ENCODE measurements at regions not wholly inside any gene's neighbourhood (a gene's known extent, or its start where the extent isn't known, plus 50 kb on each side); places are given as distances from the start of the nearest gene placed in this dataset.

GRCh38 chr18:1778496-1779178 lies 792.7 kb downstream of the METTL4 start:
- no peak overlapping the region for H3K9ac ChIP-seq (ENCODE audit: low read depth in 1 of 2, low read length in 2 of 2)
- DNase-seq (ENCODE audit: low spot score) = no peak
- no peaks in the 10 kb centered on the region for H3K36me3 ChIP-seq (ENCODE audit: control insufficient read depth in 4 of 4, insufficient read depth in 3 of 4, low read depth in 1 of 4, low read length in 3 of 4)
- no peaks in the 10 kb centered on the region for H3K9me3 ChIP-seq (ENCODE audit: control insufficient read depth in 4 of 4, low read length in 3 of 4)
- no peak overlapping the region for H3K27ac ChIP-seq (ENCODE audit: low read depth in 1 of 2, low read length in 2 of 2)
- H3K4me3 ChIP-seq (ENCODE audit: low read depth in 1 of 3, low read length in 3 of 3) = no peak overlapping the region
- TF ChIP-seq JUND (IDR thresholded peaks at IDR 0.05) (no peak), SP1 (IDR thresholded peaks at IDR 0.05) (no peak), CTCF (IDR thresholded peaks at IDR 0.05; ENCODE audit: low read depth, low read length, missing input control) (no peak), REST (IDR thresholded peaks at IDR 0.05) (no peak), TAF1 (conservative IDR thresholded peaks at IDR 0.05) (no peak), MAX (IDR thresholded peaks at IDR 0.05) (no peak), HNF4G (IDR thresholded peaks at IDR 0.05) (no peak), RXRA (IDR thresholded peaks at IDR 0.05) (no peak), ATF3 (IDR thresholded peaks at IDR 0.05) (no peak), YY1 (IDR thresholded peaks at IDR 0.05) (no peak), EGR1 (IDR thresholded peaks at IDR 0.05; ENCODE audit: low read depth in 2 of 2) (no peak), FOXA2 (IDR thresholded peaks at IDR 0.05) (no peak), RAD21 (IDR thresholded peaks at IDR 0.05) (no peak), GABPA (IDR thresholded peaks at IDR 0.05 in 1 of 2, conservative IDR thresholded peaks at IDR 0.05 in 1 of 2) (no peak), HNF4A (conservative IDR thresholded peaks at IDR 0.05) (no peak), FOXA1 (IDR thresholded peaks at IDR 0.05) (no peak)
- H3K4me1 ChIP-seq (ENCODE audit: control insufficient read depth in 4 of 4, insufficient read depth in 4 of 4, low read length in 3 of 4) = peaks cover 2 to 25% (median 21%) of the 10 kb centered on the region in 4 donors
- H3K27me3 ChIP-seq (ENCODE audit: control insufficient read depth in 4 of 4, insufficient read depth in 4 of 4, low read length in 3 of 4) = no peaks in the 10 kb centered on the region
- 47% methylated on average over 1 of the region's 1 CpG for WGBS

GRCh38 chr18:1779587-1779986 lies 791.7 kb downstream of the METTL4 start:
- Histone ChIP-seq H3K27ac (ENCODE audit: low read depth in 1 of 2, low read length in 2 of 2) (no peak overlapping the region), H3K4me3 (ENCODE audit: low read depth in 1 of 3, low read length in 3 of 3) (no peak overlapping the region), H3K36me3 (ENCODE audit: control insufficient read depth in 4 of 4, insufficient read depth in 3 of 4, low read depth in 1 of 4, low read length in 3 of 4) (no peaks in the 10 kb centered on the region), H3K9me3 (ENCODE audit: control insufficient read depth in 4 of 4, low read length in 3 of 4) (no peaks in the 10 kb centered on the region), H3K27me3 (ENCODE audit: control insufficient read depth in 4 of 4, insufficient read depth in 4 of 4, low read length in 3 of 4) (no peaks in the 10 kb centered on the region), H3K4me1 (ENCODE audit: control insufficient read depth in 4 of 4, insufficient read depth in 4 of 4, low read length in 3 of 4) (peaks cover 2 to 25% (median 21%) of the 10 kb centered on the region in 4 donors), H3K9ac (ENCODE audit: low read depth in 1 of 2, low read length in 2 of 2) (no peak overlapping the region)
- WGBS = 39% methylated on average over 3 of the region's 3 CpGs
- TF ChIP-seq MAX (IDR thresholded peaks at IDR 0.05) = no peak
- TF ChIP-seq HNF4A (conservative IDR thresholded peaks at IDR 0.05) = no peak
- no peak for TF ChIP-seq ATF3 (IDR thresholded peaks at IDR 0.05)
- peak in 1 of 2 donors; percentile 10 for TF ChIP-seq RXRA (IDR thresholded peaks at IDR 0.05)
- TF ChIP-seq FOXA2 (IDR thresholded peaks at IDR 0.05) = no peak
- no peak for TF ChIP-seq REST (IDR thresholded peaks at IDR 0.05)
- TF ChIP-seq RAD21 (IDR thresholded peaks at IDR 0.05) = no peak
- TF ChIP-seq CTCF (IDR thresholded peaks at IDR 0.05; ENCODE audit: low read depth, low read length, missing input control) = no peak
- DNase-seq (ENCODE audit: low spot score) = no peak
